ENCODE measurements at regions not wholly inside any gene's neighbourhood (a gene's known extent, or its start where the extent isn't known, plus 50 kb on each side); places are given as distances from the start of the nearest gene placed in this dataset.

DNA sequence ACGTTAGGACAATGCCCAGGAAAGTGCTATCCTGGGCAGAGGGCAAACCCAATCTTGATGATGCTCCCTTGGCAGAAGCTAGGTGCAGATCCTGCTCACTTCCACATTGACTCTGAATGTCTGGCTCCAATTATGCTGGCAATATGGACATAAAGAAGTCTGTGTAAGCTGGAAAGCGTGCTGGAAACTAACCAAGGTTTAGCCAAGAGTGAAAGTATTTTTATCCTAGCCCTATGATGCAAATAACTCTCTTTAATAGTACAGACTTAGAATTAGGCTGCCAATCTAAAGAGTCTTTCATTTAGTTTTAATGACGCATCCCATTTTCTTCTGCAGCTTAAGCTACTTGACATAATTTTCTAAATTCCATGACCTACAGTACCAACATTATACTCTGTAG is 571.8 kb downstream of the TUSC7 start:
- TF ChIP-seq BMI1 (IDR thresholded peaks at IDR 0.05; ENCODE audit: low read length), result no peak
- TF ChIP-seq, protein P1, sequence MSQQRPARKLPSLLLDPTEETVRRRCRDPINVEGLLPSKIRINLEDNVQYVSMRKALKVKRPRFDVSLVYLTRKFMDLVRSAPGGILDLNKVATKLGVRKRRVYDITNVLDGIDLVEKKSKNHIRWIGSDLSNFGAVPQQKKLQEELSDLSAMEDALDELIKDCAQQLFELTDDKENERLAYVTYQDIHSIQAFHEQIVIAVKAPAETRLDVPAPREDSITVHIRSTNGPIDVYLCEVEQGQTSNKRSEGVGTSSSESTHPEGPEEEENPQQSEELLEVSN (IDR thresholded peaks at IDR 0.05; ENCODE audit: borderline replicate concordance in 1 of 2, extremely low read depth in 1 of 2, insufficient read depth in 1 of 2, insufficient read length in 1 of 2, low read depth in 1 of 2, low read length in 1 of 2, poor library complexity in 1 of 2, severe bottlenecking in 1 of 2), result no peak
- TF ChIP-seq EZH2 (IDR thresholded peaks at IDR 0.05; ENCODE audit: borderline replicate concordance, low read depth, low read length), result no peak
- no peak for TF ChIP-seq CEBPZ (IDR thresholded peaks at IDR 0.05; ENCODE audit: borderline replicate concordance, low read depth, low read length)
- TF ChIP-seq, protein P2, sequence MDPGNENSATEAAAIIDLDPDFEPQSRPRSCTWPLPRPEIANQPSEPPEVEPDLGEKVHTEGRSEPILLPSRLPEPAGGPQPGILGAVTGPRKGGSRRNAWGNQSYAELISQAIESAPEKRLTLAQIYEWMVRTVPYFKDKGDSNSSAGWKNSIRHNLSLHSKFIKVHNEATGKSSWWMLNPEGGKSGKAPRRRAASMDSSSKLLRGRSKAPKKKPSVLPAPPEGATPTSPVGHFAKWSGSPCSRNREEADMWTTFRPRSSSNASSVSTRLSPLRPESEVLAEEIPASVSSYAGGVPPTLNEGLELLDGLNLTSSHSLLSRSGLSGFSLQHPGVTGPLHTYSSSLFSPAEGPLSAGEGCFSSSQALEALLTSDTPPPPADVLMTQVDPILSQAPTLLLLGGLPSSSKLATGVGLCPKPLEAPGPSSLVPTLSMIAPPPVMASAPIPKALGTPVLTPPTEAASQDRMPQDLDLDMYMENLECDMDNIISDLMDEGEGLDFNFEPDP (CRISPR knock-in tag; IDR thresholded peaks at IDR 0.05), result no peak
- TF ChIP-seq FOXA1 (IDR thresholded peaks at IDR 0.05; ENCODE audit: borderline replicate concordance), result no peak
- no peak for TF ChIP-seq SP2 (IDR thresholded peaks at IDR 0.05; ENCODE audit: extremely low read depth, low read depth, low read length, poor library complexity, severe bottlenecking)
- no peak for TF ChIP-seq ZNF785 (CRISPR knock-in tag; IDR thresholded peaks at IDR 0.05)
- TF ChIP-seq CTCF (IDR thresholded peaks at IDR 0.05 in 2 of 3, conservative IDR thresholded peaks at IDR 0.05 in 1 of 3; ENCODE audit: insufficient read depth in 2 of 3, low read depth in 1 of 3, low read length in 3 of 3), result no peak
- TF ChIP-seq ZNF717 (CRISPR knock-in tag; IDR thresholded peaks at IDR 0.05), result no peak
- no peak for TF ChIP-seq ZNF384 (IDR thresholded peaks at IDR 0.05; ENCODE audit: low read depth, low read length)
- TF ChIP-seq SRF (CRISPR knock-in tag; IDR thresholded peaks at IDR 0.05), result no peak
- no peak for TF ChIP-seq ZNF24 (IDR thresholded peaks at IDR 0.05)
- TF ChIP-seq ZBTB8A (IDR thresholded peaks at IDR 0.05; ENCODE audit: partially characterized antibody), result no peak

Measured in K562 (cell line).